H1 (cell line): ENCODE measurements at regions not wholly inside any gene's neighbourhood (a gene's known extent, or its start where the extent isn't known, plus 50 kb on each side); places are given as distances from the start of the nearest gene placed in this dataset.

Experiments used
- CTCF ChIA-PET: fragments of 300-600 bp; sonication (Branson Sonifier 250); formaldehyde crosslinking; loops from one replicate; lab custom pipeline; 2021; ENCODE audit not compliant: partially characterized antibody; lab: Charles Lee
- POLR2A ChIA-PET: fragments of 300-600 bp; sonication (Branson Sonifier 250); formaldehyde crosslinking; loops from one replicate; lab custom pipeline; 2021; ENCODE audit warnings: inconsistent platforms; ENCODE audit not compliant: partially characterized antibody; lab: Charles Lee
- DNase-seq, 2 experiments: peaks; one replicate each; pipeline versions ENCODE4 v3.0.0 to v3.0.0-alpha.2; 2010 to 2022; ENCODE audit warnings: low spot score in 2 of 2, low read depth in 1 of 2, mixed read lengths in 1 of 2
- FAIRE-seq: peaks from 2 replicates; lab custom pipeline; 2011; peaks lifted over from hg19 to GRCh38; lab: Jason Lieb, UNC
- H2AFZ ChIP-seq: 2 replicates; pipeline ENCODE4 v1.8.1; 2012; ENCODE audit warnings: low read length, inconsistent platforms
- H2AK5ac ChIP-seq: 2 replicates; pipeline ENCODE4 v1.6.1; 2013; ENCODE audit warnings: low read depth, low read length
- H2BK120ac ChIP-seq: replicated peaks from 2 replicates; pipeline ENCODE3; 2013; ENCODE audit warnings: low read depth, low read length, inconsistent platforms
- H2BK12ac ChIP-seq: 2 replicates; pipeline ENCODE4 v1.6.1; 2013; ENCODE audit warnings: low read depth, low read length
- H2BK15ac ChIP-seq: 2 replicates; pipeline ENCODE4 v1.6.1; 2013; ENCODE audit warnings: low read length
- H2BK20ac ChIP-seq: 2 replicates; pipeline ENCODE4 v1.6.1; 2013; ENCODE audit warnings: low read length
- H2BK5ac ChIP-seq: 2 replicates; pipeline ENCODE4 v1.6.1; 2013; ENCODE audit warnings: low read depth, low read length
- H3K14ac ChIP-seq: 2 replicates; pipeline ENCODE4 v1.6.1; 2013; ENCODE audit warnings: inconsistent platforms; ENCODE audit not compliant: insufficient read length
- H3K18ac ChIP-seq: 2 replicates; pipeline ENCODE4 v1.6.1; 2013; ENCODE audit warnings: low read length; ENCODE audit errors: extremely low read depth
- H3K23ac ChIP-seq: 2 replicates; pipeline ENCODE4 v1.6.1; 2013; ENCODE audit warnings: inconsistent platforms; ENCODE audit not compliant: insufficient read length
- H3K23me2 ChIP-seq: 2 replicates; pipeline ENCODE4 v1.6.1; 2013; ENCODE audit warnings: low read depth, low read length
- H3K27ac ChIP-seq: 2 replicates; pipeline ENCODE4 v1.6.1; 2011; ENCODE audit warnings: low read depth, low read length, inconsistent platforms
- H3K27me3 ChIP-seq, 4 experiments: replicated peaks in 1 of 4; 1 replicate in 1 of 4; 2 replicates in 3 of 4; pipeline versions ENCODE4 v1.6.1 to v1.8.1; 2011 to 2013; ENCODE audit warnings: low read length in 3 of 4, mild to moderate bottlenecking in 3 of 4, inconsistent platforms in 2 of 4, mixed read lengths in 2 of 4, moderate library complexity in 1 of 4; ENCODE audit not compliant: control insufficient read depth in 3 of 4, insufficient read depth in 3 of 4; ENCODE audit errors: extremely low read depth in 1 of 4
- H3K36me3 ChIP-seq, 4 experiments: 2 replicates each; pipeline versions ENCODE4 v1.6.1 to v1.8.1; 2011 to 2013; ENCODE audit warnings: mild to moderate bottlenecking in 4 of 4, low read length in 3 of 4, moderate library complexity in 2 of 4, control low read depth in 1 of 4, inconsistent platforms in 1 of 4; ENCODE audit not compliant: insufficient read depth in 4 of 4, control insufficient read depth in 2 of 4
- H3K4ac ChIP-seq: replicated peaks from 2 replicates; pipeline ENCODE3; 2013; ENCODE audit warnings: low read length, low read depth, mixed read lengths, inconsistent platforms; ENCODE audit not compliant: insufficient read length
- H3K4me1 ChIP-seq, 4 experiments: replicated peaks in 1 of 4; 1 replicate in 1 of 4; 2 replicates in 3 of 4; pipeline versions ENCODE4 v1.6.1 to v1.8.1; 2011 to 2013; ENCODE audit warnings: low read length in 3 of 4, inconsistent platforms in 2 of 4, mixed read lengths in 1 of 4; ENCODE audit not compliant: insufficient read depth in 4 of 4, control insufficient read depth in 3 of 4
- H3K4me2 ChIP-seq, 2 experiments: 2 replicates each; pipeline versions ENCODE4 v1.6.1 to v1.8.1; 2011 to 2013; ENCODE audit warnings: low read depth in 2 of 2, low read length in 2 of 2, control low read depth in 1 of 2, inconsistent platforms in 1 of 2, mild to moderate bottlenecking in 1 of 2; ENCODE audit not compliant: insufficient read depth in 1 of 2
- H3K4me3 ChIP-seq, 4 experiments: fragments of 200-600, 300-600 bp in 1 of 4; sonication (generic), shearing (Covaris generic), sonication (Bioruptor Twin) in 1 of 4; 2 replicates each; pipeline versions ENCODE4 v1.5.1 to v1.8.1; 2011 to 2016; ENCODE audit warnings: low read length in 4 of 4, low read depth in 3 of 4, control low read depth in 2 of 4, inconsistent platforms in 2 of 4, mild to moderate bottlenecking in 2 of 4, mixed read lengths in 1 of 4, moderate library complexity in 1 of 4; ENCODE audit not compliant: insufficient read depth in 2 of 4; ENCODE audit errors: extremely low read depth in 1 of 4
- H3K56ac ChIP-seq: replicated peaks from 2 replicates; pipeline ENCODE3; 2013; ENCODE audit warnings: low read depth, mild to moderate bottlenecking, mixed read lengths, low read length, inconsistent platforms; ENCODE audit not compliant: insufficient read length
- H3K79me1 ChIP-seq: 2 replicates; pipeline ENCODE4 v1.6.1; 2013; ENCODE audit warnings: low read depth, low read length, control low read depth
- H3K79me2 ChIP-seq, 2 experiments: 2 replicates each; pipeline versions ENCODE4 v1.6.1 to v1.8.1; 2012 to 2013; ENCODE audit warnings: low read length in 2 of 2, mild to moderate bottlenecking in 2 of 2, inconsistent platforms in 1 of 2; ENCODE audit not compliant: insufficient read depth in 2 of 2, control insufficient read depth in 1 of 2
- H3K9ac ChIP-seq, 4 experiments: replicated peaks in 1 of 4; 1 replicate in 1 of 4; 2 replicates in 3 of 4; pipeline versions ENCODE4 v1.6.1 to v1.8.1; 2011 to 2013; ENCODE audit warnings: low read depth in 3 of 4, low read length in 3 of 4, control low read depth in 2 of 4, mild to moderate bottlenecking in 2 of 4, moderate library complexity in 2 of 4, inconsistent platforms in 1 of 4; ENCODE audit errors: extremely low read depth in 1 of 4
- H3K9me3 ChIP-seq, 2 experiments: 2 replicates each; pipeline versions ENCODE4 v1.6.1 to v1.8.1; 2012 to 2013; ENCODE audit warnings: mild to moderate bottlenecking in 2 of 2, moderate library complexity in 2 of 2, control low read depth in 1 of 2, inconsistent platforms in 1 of 2, low read depth in 1 of 2, low read length in 1 of 2, mixed read lengths in 1 of 2; ENCODE audit not compliant: insufficient read depth in 2 of 2
- H4K20me1 ChIP-seq, 2 experiments: replicated peaks in 1 of 2; 2 replicates each; pipeline versions ENCODE3 to v1.8.1; 2011 to 2013; ENCODE audit warnings: inconsistent platforms in 2 of 2, low read length in 2 of 2, mild to moderate bottlenecking in 1 of 2; ENCODE audit not compliant: insufficient read depth in 2 of 2, control insufficient read depth in 1 of 2
- H4K5ac ChIP-seq: 2 replicates; pipeline ENCODE4 v1.6.1; 2013; ENCODE audit warnings: low read length, low read depth, mixed read lengths, inconsistent platforms; ENCODE audit not compliant: insufficient read length
- H4K8ac ChIP-seq: 2 replicates; pipeline ENCODE4 v1.8.0; 2013; ENCODE audit warnings: mild to moderate bottlenecking, moderate library complexity, low read length, inconsistent platforms; ENCODE audit not compliant: insufficient read depth; ENCODE audit errors: extremely low read depth
- H4K91ac ChIP-seq: replicated peaks from 2 replicates; pipeline ENCODE3; 2013; ENCODE audit warnings: low read length, mixed read lengths, inconsistent platforms; ENCODE audit not compliant: insufficient read length
- CTBP2 ChIP-seq: IDR thresholded peaks from 2 replicates; pipeline ENCODE4 v1.7.0; 2011; ENCODE audit warnings: borderline replicate concordance, mild to moderate bottlenecking, moderate library complexity, mixed read lengths, low read length; ENCODE audit not compliant: insufficient read depth, insufficient read length
- EZH2 ChIP-seq: fragments of 200-600 bp; sonication (generic); IDR thresholded peaks from 2 replicates; pipeline ENCODE4 v1.7.1; 2012; ENCODE audit warnings: low read depth, mild to moderate bottlenecking, moderate library complexity, low read length, inconsistent platforms; ENCODE audit not compliant: severe bottlenecking
- HDAC6 ChIP-seq: IDR thresholded peaks from one replicate; pipeline ENCODE4 v1.7.1; 2012; ENCODE audit warnings: low read depth, mild to moderate bottlenecking, inconsistent platforms, low read length, moderate library complexity
- KDM1A ChIP-seq: fragments of 200-600, 300-600 bp; sonication (generic); IDR thresholded peaks from 2 replicates; pipeline ENCODE4 v1.7.1; 2016; ENCODE audit warnings: mild to moderate bottlenecking, low read length, borderline replicate concordance
- KDM4A ChIP-seq: IDR thresholded peaks from one replicate; pipeline ENCODE4 v1.7.1; 2012; ENCODE audit warnings: low read depth, mild to moderate bottlenecking, moderate library complexity, low read length, inconsistent platforms; ENCODE audit not compliant: severe bottlenecking
- RBBP5 ChIP-seq: IDR thresholded peaks from 2 replicates; pipeline ENCODE4 v1.7.1; 2012; ENCODE audit warnings: low read depth, mild to moderate bottlenecking, inconsistent platforms, low read length, moderate library complexity, borderline replicate concordance
- TBP ChIP-seq: IDR thresholded peaks from 2 replicates; pipeline ENCODE4 v1.6.1; 2011; ENCODE audit warnings: low read depth, low read length, improper control_type of control experiment
- WGBS, 2 experiments: shearing (Covaris generic) in 1 of 2; methylation state at CpG; one replicate each; pipeline versions ENCODE4 v1.1.6 to v1.1.7; 2013 to 2015; ENCODE audit warnings: low lambda C conversion rate in 2 of 2, mixed read lengths in 2 of 2, inconsistent platforms in 1 of 2, low coverage in 1 of 2, missing lambda C conversion rate in 1 of 2; ENCODE audit not compliant: insufficient replicate concordance in 2 of 2, insufficient coverage in 1 of 2, insufficient read length in 1 of 2; ENCODE audit errors: extremely low coverage in 1 of 2, missing lambda C conversion rate in 1 of 2; 5-methylcytosine and 5-hydroxymethylcytosine counted together

- H4K91ac ChIP-seq = no peak overlapping the region
- ChIA-PET POLR2A (no interaction called here), CTCF (no interaction called here)
- no peak for FAIRE-seq
- H3K4me1 ChIP-seq = no peaks in the 10 kb centered on the region
- no peak overlapping the region for H3K56ac ChIP-seq
- H3K9ac ChIP-seq = no peak overlapping the region
- no peaks in the 10 kb centered on the region for H3K79me2 ChIP-seq
- H3K23me2 ChIP-seq = no peaks in the 10 kb centered on the region
- H2BK20ac ChIP-seq = no peak overlapping the region
- no peak overlapping the region for H3K4ac ChIP-seq
- H2BK12ac ChIP-seq = no peak overlapping the region
- H4K8ac ChIP-seq = no peak overlapping the region
- H3K36me3 ChIP-seq = no peaks in the 10 kb centered on the region
- H2BK120ac ChIP-seq = no peak overlapping the region
- DNase-seq = no peak
- no peak overlapping the region for H4K5ac ChIP-seq
- H3K4me3 ChIP-seq = no peak overlapping the region
- no peak overlapping the region for H3K14ac ChIP-seq
- no peak overlapping the region for H3K23ac ChIP-seq
- no peak overlapping the region for H2BK5ac ChIP-seq
- no peaks in the 10 kb centered on the region for H4K20me1 ChIP-seq
- 89% methylated on average over 4 of the region's 4 CpGs; no CpG with 5 or more reads in 1 of the 2 experiments for WGBS, 2 experiments
- no peak overlapping the region for H3K18ac ChIP-seq
- H3K4me2 ChIP-seq = no peak overlapping the region
- H2AK5ac ChIP-seq = no peak overlapping the region
- H3K27ac ChIP-seq = no peak overlapping the region
- H3K27me3 ChIP-seq = no peaks in the 10 kb centered on the region
- H2AFZ ChIP-seq = no peak overlapping the region
- H2BK15ac ChIP-seq = no peak overlapping the region
- H3K9me3 ChIP-seq = no peaks in the 10 kb centered on the region
- no peaks in the 10 kb centered on the region for H3K79me1 ChIP-seq
- TF ChIP-seq CTBP2 = no peak
- TF ChIP-seq EZH2 = no peak
- no peak for TF ChIP-seq KDM4A
- TF ChIP-seq KDM1A = no peak
- TF ChIP-seq RBBP5 = no peak
- TF ChIP-seq HDAC6 = no peak
- no peak for TF ChIP-seq TBP
These were observed 100.7 kb downstream of the KLF4 start for GRCh38 chr9:107388890-107389289.
